ENCODE measurements at regions not wholly inside any gene's neighbourhood (a gene's known extent, or its start where the extent isn't known, plus 50 kb on each side); places are given as distances from the start of the nearest gene placed in this dataset.

- H2AFZ ChIP-seq (ENCODE audit: low read depth) = no peak overlapping the region
- no peaks in the 10 kb centered on the region for H3K27me3 ChIP-seq (ENCODE audit: insufficient read depth)
- H3K9me2 ChIP-seq = no peaks in the 10 kb centered on the region
- no peak for DNase-seq
- TF ChIP-seq USF1 (IDR thresholded peaks at IDR 0.05; ENCODE audit: borderline replicate concordance, low read depth) (no peak), FOSL2 (IDR thresholded peaks at IDR 0.05; ENCODE audit: borderline replicate concordance, low read depth) (no peak), RXRA (IDR thresholded peaks at IDR 0.05; ENCODE audit: borderline replicate concordance, low read depth) (no peak), RCOR1 (IDR thresholded peaks at IDR 0.05; ENCODE audit: low read length) (no peak), IRF3 (IDR thresholded peaks at IDR 0.05; ENCODE audit: low read depth, low read length) (no peak), FOXM1 (IDR thresholded peaks at IDR 0.05; ENCODE audit: low read depth) (no peak), MAX (IDR thresholded peaks at IDR 0.05; ENCODE audit: low read depth) (no peak), GABPA (IDR thresholded peaks at IDR 0.05; ENCODE audit: low read depth) (no peak), RFX5 (IDR thresholded peaks at IDR 0.05; ENCODE audit: low read length) (no peak), EZH2phosphoT487 (IDR thresholded peaks at IDR 0.05; ENCODE audit: borderline replicate concordance, low read depth) (no peak), RAD21 (IDR thresholded peaks at IDR 0.05; ENCODE audit: low read length) (no peak), NFIC (IDR thresholded peaks at IDR 0.05; ENCODE audit: borderline replicate concordance) (no peak), SIN3A (IDR thresholded peaks at IDR 0.05; ENCODE audit: borderline replicate concordance, low read depth, low read length) (no peak)
- H3K36me3 ChIP-seq (replicated peaks in 1 of 2; ENCODE audit: control insufficient read depth in 1 of 2, insufficient read depth in 2 of 2, low read length in 1 of 2) = no peaks in the 10 kb centered on the region
- ChIA-PET CTCF (no interaction called here), POLR2A (no interaction called here)
- H3K4me2 ChIP-seq = no peak overlapping the region
- H3K79me2 ChIP-seq (ENCODE audit: insufficient read depth) = no peaks in the 10 kb centered on the region
- H3K9ac ChIP-seq = no peak overlapping the region
- H4K20me1 ChIP-seq (ENCODE audit: insufficient read depth) = no peaks in the 10 kb centered on the region
- no peaks in the 10 kb centered on the region for H3K9me3 ChIP-seq
- no peaks in the 10 kb centered on the region for H3F3A ChIP-seq (replicated peaks; ENCODE audit: insufficient read depth)
- no peak overlapping the region for H3K4me3 ChIP-seq (ENCODE audit: low read depth in 2 of 2, low read length in 1 of 2)
- H3K4me1 ChIP-seq (ENCODE audit: control insufficient read depth in 1 of 2, insufficient read depth in 2 of 2, low read depth in 1 of 2, low read length in 1 of 2) = no peaks in the 10 kb centered on the region
- WGBS (ENCODE audit: low lambda C conversion rate) = 13% methylated on average over 4 of the region's 4 CpGs
- no peak overlapping the region for H3K27ac ChIP-seq (ENCODE audit: low read depth in 2 of 2, low read length in 1 of 2)
Observed at GRCh38 chr14:45793081-45793480, 540.1 kb upstream of the MIS18BP1 start.

- Histone ChIP-seq H3K9me3 (no peaks in the 10 kb centered on the region), H3F3A (replicated peaks; ENCODE audit: insufficient read depth) (no peaks in the 10 kb centered on the region), H3K79me2 (ENCODE audit: insufficient read depth) (no peaks in the 10 kb centered on the region), H3K4me3 (ENCODE audit: low read depth in 2 of 2, low read length in 1 of 2) (no peak overlapping the region), H2AFZ (ENCODE audit: low read depth) (no peak overlapping the region), H3K36me3 (replicated peaks in 1 of 2; ENCODE audit: control insufficient read depth in 1 of 2, insufficient read depth in 2 of 2, low read length in 1 of 2) (no peaks in the 10 kb centered on the region), H3K9me2 (no peaks in the 10 kb centered on the region), H4K20me1 (ENCODE audit: insufficient read depth) (no peaks in the 10 kb centered on the region), H3K9ac (no peak overlapping the region), H3K4me1 (ENCODE audit: control insufficient read depth in 1 of 2, insufficient read depth in 2 of 2, low read depth in 1 of 2, low read length in 1 of 2) (no peaks in the 10 kb centered on the region), H3K27me3 (ENCODE audit: insufficient read depth) (no peaks in the 10 kb centered on the region), H3K27ac (ENCODE audit: low read depth in 2 of 2, low read length in 1 of 2) (no peak overlapping the region), H3K4me2 (no peak overlapping the region)
- TF ChIP-seq YY1 (IDR thresholded peaks at IDR 0.05; ENCODE audit: low read depth) (no peak), TCF12 (IDR thresholded peaks at IDR 0.05) (no peak), RCOR1 (IDR thresholded peaks at IDR 0.05; ENCODE audit: low read length) (no peak), CTCF (IDR thresholded peaks at IDR 0.05) (no peak), GATA2 (CRISPR knock-in tag; IDR thresholded peaks at IDR 0.05) (no peak), FOXM1 (IDR thresholded peaks at IDR 0.05; ENCODE audit: low read depth) (no peak), SMC3 (IDR thresholded peaks at IDR 0.05; ENCODE audit: low read depth, low read length) (no peak), IRF3 (IDR thresholded peaks at IDR 0.05; ENCODE audit: low read depth, low read length) (no peak), MAX (IDR thresholded peaks at IDR 0.05; ENCODE audit: low read depth) (no peak), RXRA (IDR thresholded peaks at IDR 0.05; ENCODE audit: borderline replicate concordance, low read depth) (no peak)
- DNase-seq = no peak
- 0% methylated on average over 1 of the region's 1 CpG for WGBS (ENCODE audit: low lambda C conversion rate)
- POLR2A ChIA-PET = no interaction called here
- CTCF ChIA-PET = no interaction called here
Observed at GRCh38 chr14:45790293-45790692, 537.3 kb upstream of the MIS18BP1 start.
